ENCODE measurements at regions not wholly inside any gene's neighbourhood (a gene's known extent, or its start where the extent isn't known, plus 50 kb on each side); places are given as distances from the start of the nearest gene placed in this dataset.

DNA sequence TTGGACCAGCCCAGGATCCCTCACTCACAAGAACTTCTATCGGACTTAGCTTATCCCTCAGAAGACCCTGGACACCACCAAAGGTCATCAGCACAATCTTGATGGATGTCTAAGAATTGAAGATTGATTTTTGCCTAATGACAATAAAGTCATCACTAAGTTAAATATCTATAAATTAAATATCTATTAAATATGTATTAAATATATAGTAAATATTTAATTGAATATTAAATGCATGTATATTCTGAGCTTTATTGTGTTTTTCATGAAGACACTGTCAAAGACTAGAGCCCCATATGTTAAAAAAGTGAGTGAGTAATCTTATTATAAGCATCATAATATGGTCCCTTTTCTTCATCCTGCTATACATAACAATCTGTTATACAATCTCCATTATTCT lies 751.1 kb downstream of the KCNJ2 start:
- no peak for TF ChIP-seq CTCF (IDR thresholded peaks at IDR 0.05)
- no peak for TF ChIP-seq SIN3A (IDR thresholded peaks at IDR 0.05; ENCODE audit: borderline replicate concordance, insufficient read depth, low read depth, low read length)
- no peak for TF ChIP-seq POLR2AphosphoS5 (IDR thresholded peaks at IDR 0.05; ENCODE audit: low read depth, low read length)
- TF ChIP-seq, protein P1, sequence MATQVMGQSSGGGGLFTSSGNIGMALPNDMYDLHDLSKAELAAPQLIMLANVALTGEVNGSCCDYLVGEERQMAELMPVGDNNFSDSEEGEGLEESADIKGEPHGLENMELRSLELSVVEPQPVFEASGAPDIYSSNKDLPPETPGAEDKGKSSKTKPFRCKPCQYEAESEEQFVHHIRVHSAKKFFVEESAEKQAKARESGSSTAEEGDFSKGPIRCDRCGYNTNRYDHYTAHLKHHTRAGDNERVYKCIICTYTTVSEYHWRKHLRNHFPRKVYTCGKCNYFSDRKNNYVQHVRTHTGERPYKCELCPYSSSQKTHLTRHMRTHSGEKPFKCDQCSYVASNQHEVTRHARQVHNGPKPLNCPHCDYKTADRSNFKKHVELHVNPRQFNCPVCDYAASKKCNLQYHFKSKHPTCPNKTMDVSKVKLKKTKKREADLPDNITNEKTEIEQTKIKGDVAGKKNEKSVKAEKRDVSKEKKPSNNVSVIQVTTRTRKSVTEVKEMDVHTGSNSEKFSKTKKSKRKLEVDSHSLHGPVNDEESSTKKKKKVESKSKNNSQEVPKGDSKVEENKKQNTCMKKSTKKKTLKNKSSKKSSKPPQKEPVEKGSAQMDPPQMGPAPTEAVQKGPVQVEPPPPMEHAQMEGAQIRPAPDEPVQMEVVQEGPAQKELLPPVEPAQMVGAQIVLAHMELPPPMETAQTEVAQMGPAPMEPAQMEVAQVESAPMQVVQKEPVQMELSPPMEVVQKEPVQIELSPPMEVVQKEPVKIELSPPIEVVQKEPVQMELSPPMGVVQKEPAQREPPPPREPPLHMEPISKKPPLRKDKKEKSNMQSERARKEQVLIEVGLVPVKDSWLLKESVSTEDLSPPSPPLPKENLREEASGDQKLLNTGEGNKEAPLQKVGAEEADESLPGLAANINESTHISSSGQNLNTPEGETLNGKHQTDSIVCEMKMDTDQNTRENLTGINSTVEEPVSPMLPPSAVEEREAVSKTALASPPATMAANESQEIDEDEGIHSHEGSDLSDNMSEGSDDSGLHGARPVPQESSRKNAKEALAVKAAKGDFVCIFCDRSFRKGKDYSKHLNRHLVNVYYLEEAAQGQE (IDR thresholded peaks at IDR 0.05; ENCODE audit: insufficient read depth in 1 of 2, low read depth in 2 of 2, low read length in 1 of 2): no peak

All from Panc1 (cell line).